Adrenal gland (tissue), 9 donors: ENCODE measurements at regions not wholly inside any gene's neighbourhood (a gene's known extent, or its start where the extent isn't known, plus 50 kb on each side); places are given as distances from the start of the nearest gene placed in this dataset.

Experiments used
- DNase-seq, 7 donors: peaks; one replicate each; pipeline ENCODE4 v3.0.0-alpha.2; 2019 to 2020
- H3K27ac ChIP-seq, 5 donors: fragments of 200-600 bp; sonication (generic) in 4 of 5; 1 replicate in 3 of 5; 2 replicates in 2 of 5; pipeline versions ENCODE4 v1.5.1 to v1.8.0; 2016 to 2020; ENCODE audit warnings: mild to moderate bottlenecking in 1 of 5
- H3K27me3 ChIP-seq: fragments of 200-600 bp; 2 replicates; pipeline ENCODE4 v1.8.0; 2021
- H3K36me3 ChIP-seq, 2 donors: fragments of 200-600 bp; replicated peaks in 1 of 2; 1 replicate in 1 of 2; 2 replicates in 1 of 2; pipeline versions ENCODE4 v1.5.1 to v1.8.0; 2018 to 2022
- H3K4me1 ChIP-seq, 2 donors: fragments of 200-600 bp; replicated peaks in 1 of 2; 1 replicate in 1 of 2; 2 replicates in 1 of 2; pipeline versions ENCODE4 v1.5.1 to v1.8.0; 2018 to 2021
- H3K4me3 ChIP-seq, 4 donors: fragments of 200-600 bp; sonication (generic) in 3 of 4; one replicate each; pipeline ENCODE4 v1.5.1; 2016 to 2018
- H3K9me3 ChIP-seq, 3 donors: fragments of 200-600 bp; sonication (generic) in 1 of 3; replicated peaks in 1 of 3; 1 replicate in 2 of 3; 2 replicates in 1 of 3; pipeline versions ENCODE4 v1.5.1 to v1.8.0; 2016 to 2021
- CTCF ChIP-seq, 6 experiments: fragments of 450-650 bp in 4 of 6; fragments of 200-600 bp in 2 of 6; sonication (generic) in 1 of 6; IDR thresholded peaks; 1 replicate in 5 of 6; 2 replicates in 1 of 6; pipeline versions ENCODE4 v1.5.1 to v1.8.0; 2016 to 2021; ENCODE audit warnings: antibody characterized with exemption in 6 of 6, mild to moderate bottlenecking in 2 of 6, moderate library complexity in 1 of 6
- POLR2A ChIP-seq, 2 donors: fragments of 450-650 bp; IDR thresholded peaks; one replicate each; pipeline ENCODE4 v1.6.1; 2017; ENCODE audit warnings: antibody characterized with exemption in 2 of 2, mild to moderate bottlenecking in 2 of 2, moderate library complexity in 1 of 2
- WGBS, 4 donors: extraction: QIAGEN DNeasy Blood & Tissue Kit in 2 of 4; methylation state at CpG; one replicate each; pipeline versions ENCODE4 v1.1.5 to v1.1.7; 2013 to 2017; 5-methylcytosine and 5-hydroxymethylcytosine counted together
- intact Hi-C, 2 donors: fragments of 100-400 bp; cut with DNase I; formaldehyde crosslinking; loops; one replicate each; pipeline versions ENCODE4 v1.14.1 to v1.15.0; 2022 to 2023
- donor health status: healthy with polysubstance abuse.
- donor health status: Bipolar disorder and iron deficiency.
- donor health status: DM: yes; HTN: yes; CAD: no.
- donor health status: DM: no; HTN: no; CAD: no.
- donor health status: DM: no; HTN: no; CAD: no.

DNA sequence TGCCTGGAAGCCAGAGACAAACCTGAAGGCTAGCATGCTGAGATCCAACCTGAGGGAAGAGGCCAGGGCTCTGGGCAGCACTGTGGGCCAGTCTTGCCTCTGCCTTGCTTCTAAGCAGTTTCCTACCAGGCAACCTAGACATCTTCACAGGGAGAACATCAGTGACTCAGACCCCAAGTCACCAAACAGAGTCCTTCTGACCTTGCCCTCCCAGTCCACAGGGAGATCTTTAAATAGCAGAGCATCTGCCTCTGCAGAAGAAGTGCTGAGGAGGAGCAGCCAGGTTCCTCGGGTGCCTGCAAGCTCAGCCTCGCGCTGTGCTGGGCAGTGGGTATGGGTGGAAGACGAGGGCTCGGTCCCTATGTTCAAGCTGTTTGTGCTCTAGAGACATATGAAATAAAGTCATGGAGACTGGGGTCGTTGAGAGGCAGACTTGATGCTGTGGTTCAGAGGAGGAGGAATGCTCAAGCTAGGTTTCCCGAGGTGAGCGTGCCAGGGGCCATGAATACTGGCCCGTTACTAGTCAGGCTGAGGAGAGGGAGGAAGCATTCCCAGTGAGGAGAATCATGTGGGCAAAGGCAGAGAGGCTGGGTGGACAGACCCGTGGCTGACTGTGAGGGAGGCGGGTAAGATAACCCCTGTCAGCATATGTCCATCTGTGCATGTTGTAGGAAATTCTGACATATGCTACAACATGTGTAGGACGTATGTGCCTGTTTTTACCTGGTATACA is 66.5 kb downstream of the BOLA3 start:
- Histone ChIP-seq H3K27me3 (no peaks in the 10 kb centered on the region), H3K4me1 (no peaks in the 10 kb centered on the region), H3K4me3 (no peak overlapping the region), H3K36me3 (peaks cover 0 to 6% of the 10 kb centered on the region in 2 donors), H3K9me3 (no peaks in the 10 kb centered on the region), H3K27ac (no peak overlapping the region)
- no peak for DNase-seq
- WGBS, 4 donors, result 91 to 96% (median 93%) methylated on average over 12 of the region's 12 CpGs
- intact Hi-C loops, result no loop called here
- TF ChIP-seq CTCF (IDR thresholded peaks at IDR 0.05) (no peak), POLR2A (IDR thresholded peaks at IDR 0.05) (no peak)

DNA sequence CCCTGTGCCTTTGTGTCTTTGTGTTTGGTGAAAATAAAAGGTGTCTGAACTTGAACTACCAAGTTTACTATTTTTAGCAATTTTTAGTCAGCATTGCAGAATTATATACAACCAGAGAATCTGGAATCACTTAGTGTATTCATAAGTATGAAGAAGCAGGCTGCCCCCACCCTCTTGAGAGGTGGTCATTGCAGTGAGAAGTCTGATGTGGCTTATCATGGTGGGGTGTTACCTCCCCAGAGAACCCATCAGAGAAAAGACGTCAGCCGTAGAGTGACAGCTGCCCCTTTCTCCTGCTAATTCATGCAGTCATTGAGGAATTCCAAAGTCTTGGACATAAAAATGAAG is 66.0 kb downstream of the BOLA3 start:
- Histone ChIP-seq H3K4me1 (no peaks in the 10 kb centered on the region), H3K27me3 (no peaks in the 10 kb centered on the region), H3K36me3 (peaks cover 0 to 6% of the 10 kb centered on the region in 2 donors), H3K4me3 (no peak overlapping the region), H3K9me3 (no peaks in the 10 kb centered on the region), H3K27ac (no peak overlapping the region)
- no peak for DNase-seq
- no peak for TF ChIP-seq POLR2A (IDR thresholded peaks at IDR 0.05)
- TF ChIP-seq CTCF (IDR thresholded peaks at IDR 0.05), result no peak
- intact Hi-C loops, result no loop called here
- 92 to 100% (median 99%) methylated on average over 2 of the region's 2 CpGs for WGBS, 4 donors

GRCh38 chr2:74083750-74084149 is 64.0 kb downstream of the BOLA3 start:
- 92 to 97% (median 95%) methylated on average over 11 of the region's 11 CpGs for WGBS, 4 donors
- Histone ChIP-seq H3K27me3 (no peaks in the 10 kb centered on the region), H3K9me3 (no peaks in the 10 kb centered on the region), H3K4me3 (no peak overlapping the region), H3K27ac (no peak overlapping the region), H3K36me3 (peaks cover 0 to 14% of the 10 kb centered on the region in 2 donors), H3K4me1 (no peaks in the 10 kb centered on the region)
- intact Hi-C loops, result no loop called here
- TF ChIP-seq CTCF (IDR thresholded peaks at IDR 0.05), result no peak
- TF ChIP-seq POLR2A (IDR thresholded peaks at IDR 0.05), result no peak
- DNase-seq, result no peak
